Uterus (tissue), 2 donors: ENCODE measurements at regions not wholly inside any gene's neighbourhood (a gene's known extent, or its start where the extent isn't known, plus 50 kb on each side); places are given as distances from the start of the nearest gene placed in this dataset.

Experiments
- CTCF ChIP-seq, 4 experiments: fragments of 200-600 bp in 2 of 4; fragments of 450-650 bp in 2 of 4; sonication (generic) in 2 of 4; IDR thresholded peaks; one replicate each; pipeline ENCODE4 v1.5.1; 2016 to 2019; ENCODE audit warnings: antibody characterized with exemption in 4 of 4, mild to moderate bottlenecking in 2 of 4, moderate library complexity in 1 of 4
- POLR2A ChIP-seq, 2 donors: fragments of 450-650 bp; IDR thresholded peaks; one replicate each; pipeline ENCODE4 v1.6.1; 2016; ENCODE audit warnings: antibody characterized with exemption in 2 of 2, mild to moderate bottlenecking in 1 of 2, moderate library complexity in 1 of 2

- no peak for TF ChIP-seq CTCF (IDR thresholded peaks at IDR 0.05)
- TF ChIP-seq POLR2A (IDR thresholded peaks at IDR 0.05) = no peak
Measured at GRCh38 chr13:31413516-31413915, 213.7 kb downstream of the B3GLCT start.
